GM12864 (cell line): ENCODE measurements at regions not wholly inside any gene's neighbourhood (a gene's known extent, or its start where the extent isn't known, plus 50 kb on each side); places are given as distances from the start of the nearest gene placed in this dataset.

ENCODE experiments used
- DNase-seq: peaks from one replicate; pipeline ENCODE4 v3.0.0-alpha.2; 2011; ENCODE audit warnings: low read depth
- H3K4me3 ChIP-seq: 2 replicates; pipeline ENCODE4 v1.5.1; 2011; ENCODE audit warnings: mild to moderate bottlenecking, low read depth, low read length, control low read depth
- CTCF ChIP-seq: IDR thresholded peaks from 2 replicates; pipeline ENCODE4 v1.5.1; 2011; ENCODE audit warnings: low read depth, mild to moderate bottlenecking, moderate library complexity, low read length, control low read depth, inconsistent platforms; ENCODE audit errors: missing control alignments

GRCh38 chr13:105290596-105290995 is 1244.9 kb downstream of the EFNB2 start:
- DNase-seq = no peak
- TF ChIP-seq CTCF = no peak
- H3K4me3 ChIP-seq = no peak overlapping the region

- no peak for DNase-seq
- H3K4me3 ChIP-seq = no peak overlapping the region
- no peak for TF ChIP-seq CTCF
These were observed 1249.9 kb downstream of the EFNB2 start for GRCh38 chr13:105285526-105285925.

- no peak for TF ChIP-seq CTCF
- no peak for DNase-seq
- no peak overlapping the region for H3K4me3 ChIP-seq
These were observed 1252.8 kb downstream of the EFNB2 start for GRCh38 chr13:105282406-105283285.

GRCh38 chr13:105278943-105279381 is 1256.5 kb downstream of the EFNB2 start:
- no peak for TF ChIP-seq CTCF
- H3K4me3 ChIP-seq = no peak overlapping the region
- no peak for DNase-seq

GRCh38 chr13:105276571-105276970 is 1258.9 kb downstream of the EFNB2 start:
- no peak overlapping the region for H3K4me3 ChIP-seq
- DNase-seq = no peak
- TF ChIP-seq CTCF = no peak

DNA sequence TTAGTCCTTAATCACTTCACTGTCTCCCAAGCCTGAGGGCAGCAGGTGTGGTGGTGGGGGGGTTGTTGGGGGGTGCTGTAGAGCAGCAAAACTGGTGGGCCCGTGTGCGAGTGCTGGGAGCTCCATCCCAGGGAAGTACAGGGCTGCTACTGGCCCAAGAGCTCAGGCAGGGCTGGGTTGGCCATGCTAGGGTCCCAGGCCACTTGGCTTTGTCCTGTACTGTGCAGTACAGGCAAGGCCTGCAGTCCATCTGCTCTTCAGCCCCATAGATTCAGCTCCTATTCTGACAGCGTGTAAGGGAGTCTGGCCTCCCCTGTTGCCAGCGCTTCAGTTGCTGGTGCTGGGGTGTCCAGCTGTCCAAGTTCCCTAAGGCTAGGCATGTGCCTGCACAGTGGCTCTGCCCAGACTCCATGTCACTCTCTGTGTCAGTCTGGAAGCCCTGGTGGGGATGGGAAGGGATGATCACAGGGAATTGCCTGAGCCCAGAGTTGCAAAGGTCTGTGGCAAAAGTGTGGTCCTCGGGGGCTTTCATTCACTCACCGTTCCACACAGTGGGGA is 1261.7 kb downstream of the EFNB2 start:
- DNase-seq = no peak

More for the DNA sequence above, 1261.7 kb downstream of the EFNB2 start:
- TF ChIP-seq CTCF = no peak
- H3K4me3 ChIP-seq = no peak overlapping the region
